Activated CD4-positive, alpha-beta T cell treated with anti-CD3 and anti-CD28 coated beads, Interleukin-2, amount 10 ng/mL, durations not matched to agents 24 days and 14 days (primary cell): ENCODE measurements at regions not wholly inside any gene's neighbourhood (a gene's known extent, or its start where the extent isn't known, plus 50 kb on each side); places are given as distances from the start of the nearest gene placed in this dataset.
"Not testable (repeated sequence)": the region's sequence is repeated elsewhere in the genome, so short reads cannot be mapped to it uniquely, and the experiment has no call there.

Experiments
- DNase-seq: peaks from one replicate; pipeline ENCODE4 v3.0.0; 2022
- H3K27ac Mint-ChIP-seq: one replicate; pipeline ENCODE4 v1.8.0; 2022; ENCODE audit warnings: mild to moderate bottlenecking, mixed read lengths
- H3K27me3 Mint-ChIP-seq: one replicate; pipeline ENCODE4 v1.8.0; 2022; ENCODE audit warnings: mixed read lengths
- H3K36me3 Mint-ChIP-seq: one replicate; pipeline ENCODE4 v1.8.0; 2022; ENCODE audit warnings: low read depth, mild to moderate bottlenecking, mixed read lengths
- H3K4me1 Mint-ChIP-seq: one replicate; pipeline ENCODE4 v1.8.0; 2021; ENCODE audit warnings: mixed read lengths
- H3K4me3 Mint-ChIP-seq: one replicate; pipeline ENCODE4 v1.8.0; 2022; ENCODE audit warnings: mild to moderate bottlenecking, moderate library complexity, mixed read lengths
- H3K9me3 Mint-ChIP-seq: one replicate; pipeline ENCODE4 v1.8.0; 2021; ENCODE audit warnings: mixed read lengths
- intact Hi-C: fragments of 100-400 bp; cut with micrococcal nuclease; formaldehyde crosslinking; loops from one replicate; pipeline ENCODE4 v1.15.1; 2023

DNA sequence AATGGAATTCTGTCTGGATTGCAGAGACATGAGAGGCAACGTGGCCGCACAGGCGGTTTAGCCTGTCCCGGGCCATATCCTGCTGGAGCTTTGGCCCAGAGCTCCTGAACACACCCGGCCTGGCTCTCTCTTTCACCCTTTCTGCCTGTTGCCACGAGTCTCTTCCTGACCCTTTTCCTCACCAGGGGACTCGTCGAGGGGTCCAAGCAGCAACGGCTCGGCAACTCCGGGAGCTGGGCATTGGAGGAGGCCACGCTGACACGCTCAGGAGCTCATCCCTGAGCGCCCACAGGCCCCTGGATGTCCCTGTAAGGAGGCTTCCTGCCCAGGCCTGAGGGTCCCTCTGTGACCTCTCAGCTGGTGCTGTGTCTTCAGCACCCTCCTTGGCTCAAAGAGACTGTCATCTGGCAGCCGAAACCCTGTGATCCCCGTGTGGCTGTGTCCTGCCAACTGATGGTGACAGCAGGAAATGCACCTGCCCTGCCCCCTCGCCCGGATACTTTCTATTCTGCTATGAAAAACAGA is 103.8 kb downstream of the RNASET2 start:
- Mint-ChIP-seq H3K9me3 (no peaks in the 10 kb centered on the region), H3K4me1 (peaks cover 4% of the 10 kb centered on the region), H3K4me3 (no peak overlapping the region), H3K27ac (no peak overlapping the region), H3K36me3 (no peaks in the 10 kb centered on the region), H3K27me3 (no peaks in the 10 kb centered on the region)
- intact Hi-C loops = no loop called here
- no peak for DNase-seq

DNA sequence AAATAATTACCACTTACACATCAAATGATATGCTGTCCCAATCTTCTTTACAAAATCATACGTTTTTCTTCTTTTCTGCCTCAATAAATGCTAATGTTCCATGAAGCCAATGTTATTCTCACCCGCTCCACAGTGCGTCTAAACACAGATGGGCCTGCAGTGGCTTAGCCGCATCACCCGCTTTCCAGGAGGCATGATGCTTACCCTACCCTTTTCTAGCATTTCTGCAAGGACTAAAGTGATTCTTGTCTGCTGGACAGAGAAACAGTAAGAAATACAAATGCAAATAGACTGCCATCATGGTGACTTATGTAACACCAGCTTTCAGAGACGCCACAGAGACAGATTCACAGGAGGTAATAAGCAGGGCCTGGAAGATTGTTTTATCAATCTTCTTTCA is 104.4 kb downstream of the RNASET2 start:
- no peak for DNase-seq
- intact Hi-C loops = no loop called here
- H3K9me3 Mint-ChIP-seq = no peaks in the 10 kb centered on the region

DNA sequence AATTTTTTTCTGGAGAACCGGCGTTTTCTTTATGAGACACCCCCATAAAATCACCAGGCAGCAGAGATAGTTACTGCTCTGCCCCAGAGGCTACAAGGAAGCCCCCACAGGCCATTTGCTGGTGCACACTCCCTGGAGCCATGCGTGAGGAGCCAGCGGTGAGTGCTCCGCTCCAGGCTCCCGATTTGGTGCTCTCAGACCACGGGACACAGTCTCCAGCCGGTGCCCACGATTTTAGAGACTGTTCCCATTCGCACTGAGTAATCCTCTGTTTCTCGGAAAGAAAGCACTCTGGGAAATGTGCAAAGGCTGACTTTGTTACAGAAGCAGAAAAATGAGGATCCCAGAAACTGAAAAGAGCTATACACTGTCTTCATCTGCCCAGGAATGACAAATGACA is 104.9 kb downstream of the RNASET2 start:
- H3K27me3 Mint-ChIP-seq = peaks cover 2% of the 10 kb centered on the region
- no peak overlapping the region for H3K4me3 Mint-ChIP-seq
- intact Hi-C loops = no loop called here
- H3K36me3 Mint-ChIP-seq = no peaks in the 10 kb centered on the region
- H3K27ac Mint-ChIP-seq = no peak overlapping the region
- peaks cover 10% of the 10 kb centered on the region for H3K4me1 Mint-ChIP-seq
- no peaks in the 10 kb centered on the region for H3K9me3 Mint-ChIP-seq
- peak; percentile 34 for DNase-seq

More for the DNA sequence above, 104.4 kb downstream of the RNASET2 start:
- Mint-ChIP-seq H3K27ac (no peak overlapping the region), H3K27me3 (peaks cover 2% of the 10 kb centered on the region), H3K36me3 (no peaks in the 10 kb centered on the region), H3K4me1 (peaks cover 5% of the 10 kb centered on the region), H3K4me3 (no peak overlapping the region)

DNA sequence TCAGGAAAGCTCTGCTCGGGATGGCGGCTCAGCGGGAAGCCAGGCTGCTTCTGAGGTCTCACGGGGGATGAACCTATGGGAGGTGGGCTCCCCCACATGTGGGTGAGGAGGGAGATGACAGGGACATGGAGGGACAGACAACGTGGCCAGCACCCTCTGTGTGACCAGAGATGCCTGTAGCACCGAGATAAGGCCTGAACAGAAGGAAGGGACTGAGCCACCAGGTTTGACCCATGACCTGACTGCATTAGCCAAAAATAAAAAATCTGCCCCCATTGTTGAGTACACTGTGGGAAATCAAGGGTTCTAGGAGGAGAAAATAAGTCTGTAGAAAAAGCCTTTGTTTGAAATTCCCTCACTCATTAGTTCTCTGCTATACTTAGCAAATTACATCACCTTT is 105.7 kb downstream of the RNASET2 start:
- peak; percentile 45 for DNase-seq
- H3K27ac Mint-ChIP-seq = no peak overlapping the region
- H3K36me3 Mint-ChIP-seq = no peaks in the 10 kb centered on the region
- no peak overlapping the region for H3K4me3 Mint-ChIP-seq
- H3K4me1 Mint-ChIP-seq = peaks cover 14% of the 10 kb centered on the region
- no peaks in the 10 kb centered on the region for H3K9me3 Mint-ChIP-seq
- intact Hi-C loops = no loop called here
- peaks cover 4% of the 10 kb centered on the region for H3K27me3 Mint-ChIP-seq

DNA sequence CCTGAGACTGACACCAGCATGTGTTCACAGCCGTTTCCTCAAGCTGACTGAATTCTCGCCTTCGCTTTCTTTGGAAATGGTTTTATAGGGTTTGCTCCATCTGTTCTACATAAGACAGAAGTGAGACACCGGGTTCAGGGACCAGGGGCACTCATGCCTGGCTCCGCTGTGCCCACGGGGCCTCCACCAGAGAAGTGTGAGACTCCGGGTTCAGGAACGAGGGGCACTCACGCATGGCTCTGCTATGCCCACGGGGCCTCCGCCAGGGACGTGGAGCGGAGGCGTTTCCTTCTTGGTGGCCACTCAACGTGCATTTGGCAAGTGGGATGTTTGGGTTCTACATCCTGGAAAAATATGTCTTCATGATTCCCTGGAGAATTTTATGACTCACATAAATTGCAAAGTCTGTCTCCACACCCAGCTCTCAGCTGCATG is 106.6 kb downstream of the RNASET2 start:
- Mint-ChIP-seq H3K4me1 (peaks cover 14% of the 10 kb centered on the region), H3K4me3 (no peak overlapping the region), H3K36me3 (no peaks in the 10 kb centered on the region), H3K27ac (no peak overlapping the region), H3K27me3 (peaks cover 4% of the 10 kb centered on the region), H3K9me3 (no peaks in the 10 kb centered on the region)
- no peak for DNase-seq
- intact Hi-C loops = no loop called here

DNA sequence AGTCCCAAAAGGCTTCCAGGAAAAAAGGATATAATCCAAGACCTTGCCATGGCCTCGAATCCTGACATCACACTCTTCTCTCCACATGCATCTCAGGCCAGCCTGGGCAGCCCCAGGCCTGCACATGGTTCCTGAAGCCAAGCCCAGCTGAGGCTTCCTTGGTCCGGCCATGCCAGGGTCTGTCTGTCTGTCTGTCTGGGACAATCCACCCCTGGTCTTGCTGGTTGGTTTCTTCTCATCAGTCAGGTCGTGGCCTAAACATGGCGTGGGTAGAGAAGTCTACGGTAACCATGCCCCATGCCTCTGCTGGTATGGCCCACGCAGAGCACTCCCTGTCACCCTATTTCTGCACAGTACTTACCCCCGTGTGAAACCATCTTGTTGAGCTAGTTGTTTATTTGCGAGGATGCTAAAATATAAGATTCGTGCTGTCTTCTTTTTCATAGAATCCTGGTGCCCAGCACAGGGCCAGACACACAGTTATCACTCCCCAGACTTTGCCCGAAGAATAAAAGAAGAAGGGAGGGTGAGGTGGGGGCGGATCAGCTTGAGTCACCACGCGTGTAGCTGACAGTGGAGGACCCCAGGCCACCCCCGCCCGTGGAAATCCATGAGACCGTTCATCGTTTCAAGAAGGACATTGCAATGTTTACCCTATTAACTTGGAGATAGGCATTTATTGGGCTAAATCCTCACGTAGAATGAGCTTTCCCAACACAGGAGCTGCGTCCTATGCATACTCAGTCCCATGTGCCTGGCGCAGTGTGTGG is 107.2 kb downstream of the RNASET2 start:
- H3K27ac Mint-ChIP-seq = no peak overlapping the region
- no peak overlapping the region for H3K4me3 Mint-ChIP-seq
- H3K27me3 Mint-ChIP-seq = peaks cover 5% of the 10 kb centered on the region
- no peaks in the 10 kb centered on the region for H3K36me3 Mint-ChIP-seq
- intact Hi-C loops = no loop called here
- no peak for DNase-seq
- no peaks in the 10 kb centered on the region for H3K9me3 Mint-ChIP-seq
- H3K4me1 Mint-ChIP-seq = peaks cover 14% of the 10 kb centered on the region

DNA sequence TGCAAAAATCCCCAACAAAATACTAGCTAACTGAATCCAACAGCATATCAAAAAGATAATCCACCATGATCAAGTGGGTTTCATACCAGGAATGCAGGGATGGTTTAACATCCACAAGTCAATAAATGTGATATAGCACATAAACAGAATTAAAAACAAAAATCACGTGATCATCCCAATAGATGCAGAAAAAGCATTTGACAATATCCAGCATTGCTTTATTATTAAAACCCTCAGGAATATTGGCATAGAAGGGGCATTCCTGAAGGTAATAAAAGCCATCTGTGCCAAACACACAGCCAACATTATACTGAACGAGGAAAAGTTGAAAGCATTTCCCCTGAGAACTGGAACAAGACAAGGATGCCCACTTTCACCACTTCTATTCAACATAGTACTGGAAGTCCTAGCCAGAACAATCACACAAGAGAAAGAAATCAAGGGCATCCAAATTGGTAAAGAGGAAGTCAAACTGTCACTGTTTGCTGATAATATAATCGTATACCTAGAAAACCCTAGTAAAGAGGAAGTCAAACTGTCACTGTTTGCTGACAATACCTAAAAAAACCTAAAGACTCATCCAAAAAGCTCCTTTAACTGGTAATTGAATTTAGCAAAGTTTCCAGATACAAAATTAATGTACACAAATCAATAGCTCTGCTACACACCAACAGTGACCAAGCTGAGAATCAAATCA is 109.8 kb downstream of the RNASET2 start:
- H3K27me3 Mint-ChIP-seq, intact Hi-C loops, DNase-seq, H3K27ac Mint-ChIP-seq, H3K9me3 Mint-ChIP-seq, H3K36me3 Mint-ChIP-seq, H3K4me3 Mint-ChIP-seq: not testable (repeated sequence)
- H3K4me1 Mint-ChIP-seq = peaks cover 10% of the 10 kb centered on the region

DNA sequence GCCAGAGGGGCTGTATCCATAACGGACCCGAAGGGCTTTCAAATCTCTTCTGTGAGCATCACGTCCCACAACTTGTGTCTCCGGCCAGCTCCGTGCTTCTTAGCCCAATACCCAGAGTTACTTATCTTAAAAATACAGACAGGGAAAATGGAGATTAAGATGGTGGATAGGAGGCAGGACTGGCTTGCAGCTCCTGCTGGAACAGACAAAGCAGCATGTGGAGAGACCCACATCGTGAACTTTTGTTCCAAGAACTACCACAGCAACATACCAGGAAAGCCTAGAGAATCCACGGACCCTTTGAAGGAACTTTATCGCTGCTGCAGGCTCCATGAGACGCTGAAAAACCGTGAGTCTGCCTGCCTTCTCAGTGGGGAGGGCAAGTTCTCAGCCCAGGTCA is 113.7 kb downstream of the RNASET2 start:
- DNase-seq = no peak
- intact Hi-C loops = no loop called here
- Mint-ChIP-seq H3K4me3 (no peak overlapping the region), H3K36me3 (no peaks in the 10 kb centered on the region), H3K4me1 (peaks cover 10% of the 10 kb centered on the region), H3K9me3 (no peaks in the 10 kb centered on the region), H3K27ac (no peak overlapping the region), H3K27me3 (peaks cover 8% of the 10 kb centered on the region)

DNA sequence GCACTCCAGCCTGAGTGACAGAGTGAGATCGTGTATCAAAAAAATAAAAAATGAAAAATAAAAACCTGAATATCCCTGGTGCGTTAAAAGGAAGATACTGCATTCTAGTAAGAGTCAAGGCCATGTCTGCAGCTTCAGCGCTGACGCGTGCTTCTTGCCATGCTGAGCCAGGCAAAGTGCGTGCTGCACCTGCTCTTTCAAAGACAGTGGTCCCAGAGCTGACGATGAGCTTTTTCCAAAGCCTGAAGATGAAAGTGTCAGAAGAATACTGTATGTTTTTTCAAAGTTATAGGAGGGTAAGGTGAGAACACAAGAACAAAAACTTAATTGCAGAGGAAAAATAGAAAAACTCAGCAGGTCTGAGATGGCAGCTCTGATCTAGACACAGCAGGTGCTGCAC is 115.1 kb downstream of the RNASET2 start:
- H3K27ac Mint-ChIP-seq = no peak overlapping the region
- H3K27me3 Mint-ChIP-seq = peaks cover 6% of the 10 kb centered on the region
- H3K4me3 Mint-ChIP-seq = no peak overlapping the region
- no peaks in the 10 kb centered on the region for H3K9me3 Mint-ChIP-seq
- DNase-seq = no peak
- peaks cover 3% of the 10 kb centered on the region for H3K4me1 Mint-ChIP-seq
- no peaks in the 10 kb centered on the region for H3K36me3 Mint-ChIP-seq
- intact Hi-C loops = no loop called here

DNA sequence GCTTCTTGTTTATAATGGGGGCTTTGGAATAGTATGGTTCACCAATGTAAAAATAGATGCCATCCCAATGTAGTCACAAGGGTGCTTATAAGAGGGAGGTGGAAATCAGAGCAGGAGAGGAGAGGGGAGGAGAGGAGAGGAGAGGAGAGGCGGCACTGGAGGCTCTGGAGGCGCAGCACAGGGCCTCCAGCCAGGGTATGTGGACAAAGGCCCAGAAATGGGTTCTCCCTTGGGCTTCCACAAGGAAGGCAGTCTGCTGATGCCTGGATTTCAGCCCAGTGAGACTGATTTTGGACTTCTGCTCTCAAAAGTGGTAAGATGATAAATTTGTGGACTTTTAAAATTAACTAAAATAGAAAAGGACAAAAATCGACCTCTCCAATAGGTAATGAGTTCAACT is 116.8 kb downstream of the RNASET2 start:
- no peak overlapping the region for H3K27ac Mint-ChIP-seq
- H3K27me3 Mint-ChIP-seq = peaks cover 5% of the 10 kb centered on the region
- intact Hi-C loops = no loop called here
- H3K9me3 Mint-ChIP-seq = no peaks in the 10 kb centered on the region
- no peak for DNase-seq
- no peak overlapping the region for H3K4me3 Mint-ChIP-seq
- peaks cover 2% of the 10 kb centered on the region for H3K36me3 Mint-ChIP-seq
- no peaks in the 10 kb centered on the region for H3K4me1 Mint-ChIP-seq

DNA sequence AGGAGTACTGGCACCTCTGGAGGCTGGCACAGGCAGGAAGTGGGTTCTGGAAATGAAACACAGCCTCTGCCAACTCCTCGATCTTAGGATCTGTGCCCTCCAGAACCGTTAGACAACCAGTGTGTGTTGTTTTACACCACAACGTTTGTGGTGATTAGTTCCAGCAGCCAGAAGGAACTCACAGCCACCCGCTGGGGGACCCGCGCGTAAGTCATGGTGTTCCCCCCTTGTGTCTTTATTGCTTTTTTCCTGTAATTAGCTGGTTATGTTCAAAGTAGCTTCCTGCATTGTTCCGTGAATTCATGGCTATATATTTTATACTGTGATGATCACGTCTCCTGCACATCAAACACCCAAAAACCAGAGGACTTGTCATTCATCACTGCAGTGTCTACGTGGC is 117.4 kb downstream of the RNASET2 start:
- Mint-ChIP-seq H3K9me3 (no peaks in the 10 kb centered on the region), H3K27ac (no peak overlapping the region), H3K4me1 (no peaks in the 10 kb centered on the region), H3K4me3 (no peak overlapping the region), H3K36me3 (peaks cover 2% of the 10 kb centered on the region), H3K27me3 (peaks cover 2% of the 10 kb centered on the region)
- no peak for DNase-seq
- intact Hi-C loops = no loop called here

DNA sequence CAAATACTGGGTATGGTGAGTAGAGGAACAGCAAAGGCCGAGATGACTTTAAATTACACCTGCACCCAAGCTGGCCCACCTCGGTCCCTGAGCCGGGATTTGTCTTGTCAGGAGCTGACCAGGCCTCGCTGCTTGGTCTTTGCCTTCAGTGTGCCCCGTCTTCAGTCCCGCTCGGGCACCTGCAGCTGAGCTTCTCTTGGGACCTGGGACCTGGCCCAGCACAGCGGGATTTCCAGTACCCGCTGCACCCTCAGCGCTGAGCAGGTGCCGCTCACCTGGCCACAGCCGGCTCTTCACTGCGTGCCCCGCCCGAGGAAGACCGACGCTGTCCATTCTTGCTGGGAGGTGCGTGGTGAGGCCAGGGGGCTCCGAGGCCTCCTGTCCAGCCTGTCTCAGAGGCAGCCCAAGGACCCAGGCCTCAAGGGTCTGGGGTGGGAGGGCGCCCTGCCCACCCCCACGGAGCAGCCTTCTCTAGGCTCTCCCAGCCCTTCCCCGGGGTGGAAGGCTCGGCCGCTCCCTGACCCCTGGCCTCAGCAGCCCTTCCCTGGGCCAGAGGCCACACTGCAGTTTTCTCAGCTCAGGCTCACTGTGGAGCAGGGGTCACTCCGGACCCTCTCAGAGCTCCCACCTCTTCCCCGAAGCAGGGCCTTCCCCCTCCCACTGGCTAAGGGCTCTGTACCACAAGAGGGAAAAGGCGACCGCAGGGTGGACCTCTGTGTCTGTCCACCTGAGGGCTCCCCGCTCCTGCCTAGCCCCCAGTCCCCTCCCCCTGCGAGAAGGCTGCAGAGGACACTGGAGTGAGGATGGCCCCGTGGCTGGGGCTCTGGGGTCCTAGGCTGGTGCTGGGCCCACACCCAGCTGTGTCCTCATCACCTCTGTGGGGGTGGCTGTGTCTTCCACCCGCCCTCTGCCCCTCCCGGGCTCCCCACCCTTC is 119.3 kb downstream of the RNASET2 start:
- no peak overlapping the region for H3K4me3 Mint-ChIP-seq
- no peak overlapping the region for H3K27ac Mint-ChIP-seq
- no peaks in the 10 kb centered on the region for H3K27me3 Mint-ChIP-seq
- intact Hi-C loops = no loop called here
- peaks cover 4% of the 10 kb centered on the region for H3K9me3 Mint-ChIP-seq
- H3K4me1 Mint-ChIP-seq = no peaks in the 10 kb centered on the region
- DNase-seq = no peak
- H3K36me3 Mint-ChIP-seq = peaks cover 2% of the 10 kb centered on the region

DNA sequence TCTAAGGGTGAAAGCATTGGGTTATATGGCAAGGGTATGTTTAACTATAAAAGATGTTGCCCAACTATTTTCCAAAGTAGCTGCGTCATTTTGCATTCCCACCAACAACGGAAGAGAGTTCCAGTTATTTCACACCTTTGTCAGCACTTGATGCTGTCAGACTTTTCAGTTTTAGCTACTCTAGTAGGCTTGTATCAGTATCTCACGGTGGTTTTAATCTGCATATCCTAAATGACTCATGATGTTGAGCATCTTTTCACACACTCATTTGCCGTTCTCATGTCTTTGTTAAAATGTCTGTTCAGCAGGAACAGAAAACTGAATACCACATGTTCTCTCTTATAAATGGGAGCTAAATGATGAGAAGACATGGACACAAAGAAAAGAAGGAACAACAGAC is 122.3 kb downstream of the RNASET2 start:
- no peaks in the 10 kb centered on the region for H3K27me3 Mint-ChIP-seq
- intact Hi-C loops = no loop called here
- no peak overlapping the region for H3K4me3 Mint-ChIP-seq
- H3K9me3 Mint-ChIP-seq = peaks cover 4% of the 10 kb centered on the region
- H3K27ac Mint-ChIP-seq = no peak overlapping the region
- H3K4me1 Mint-ChIP-seq = peaks cover 10% of the 10 kb centered on the region
- H3K36me3 Mint-ChIP-seq = peaks cover 2% of the 10 kb centered on the region
- DNase-seq = no peak
